ENCODE measurements at regions not wholly inside any gene's neighbourhood (a gene's known extent, or its start where the extent isn't known, plus 50 kb on each side); places are given as distances from the start of the nearest gene placed in this dataset.
"Not testable (repeated sequence)": the region's sequence is repeated elsewhere in the genome, so short reads cannot be mapped to it uniquely, and the experiment has no call there.

GRCh38 chr7:156334636-156335035, 305.9 kb upstream of the RNF32 start:
- DNase-seq (ENCODE audit: low spot score) = no peak
- TF ChIP-seq, protein P1, sequence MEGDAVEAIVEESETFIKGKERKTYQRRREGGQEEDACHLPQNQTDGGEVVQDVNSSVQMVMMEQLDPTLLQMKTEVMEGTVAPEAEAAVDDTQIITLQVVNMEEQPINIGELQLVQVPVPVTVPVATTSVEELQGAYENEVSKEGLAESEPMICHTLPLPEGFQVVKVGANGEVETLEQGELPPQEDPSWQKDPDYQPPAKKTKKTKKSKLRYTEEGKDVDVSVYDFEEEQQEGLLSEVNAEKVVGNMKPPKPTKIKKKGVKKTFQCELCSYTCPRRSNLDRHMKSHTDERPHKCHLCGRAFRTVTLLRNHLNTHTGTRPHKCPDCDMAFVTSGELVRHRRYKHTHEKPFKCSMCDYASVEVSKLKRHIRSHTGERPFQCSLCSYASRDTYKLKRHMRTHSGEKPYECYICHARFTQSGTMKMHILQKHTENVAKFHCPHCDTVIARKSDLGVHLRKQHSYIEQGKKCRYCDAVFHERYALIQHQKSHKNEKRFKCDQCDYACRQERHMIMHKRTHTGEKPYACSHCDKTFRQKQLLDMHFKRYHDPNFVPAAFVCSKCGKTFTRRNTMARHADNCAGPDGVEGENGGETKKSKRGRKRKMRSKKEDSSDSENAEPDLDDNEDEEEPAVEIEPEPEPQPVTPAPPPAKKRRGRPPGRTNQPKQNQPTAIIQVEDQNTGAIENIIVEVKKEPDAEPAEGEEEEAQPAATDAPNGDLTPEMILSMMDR (IDR thresholded peaks at IDR 0.05; ENCODE audit: extremely low read depth, missing control alignments) = no peak

DNA sequence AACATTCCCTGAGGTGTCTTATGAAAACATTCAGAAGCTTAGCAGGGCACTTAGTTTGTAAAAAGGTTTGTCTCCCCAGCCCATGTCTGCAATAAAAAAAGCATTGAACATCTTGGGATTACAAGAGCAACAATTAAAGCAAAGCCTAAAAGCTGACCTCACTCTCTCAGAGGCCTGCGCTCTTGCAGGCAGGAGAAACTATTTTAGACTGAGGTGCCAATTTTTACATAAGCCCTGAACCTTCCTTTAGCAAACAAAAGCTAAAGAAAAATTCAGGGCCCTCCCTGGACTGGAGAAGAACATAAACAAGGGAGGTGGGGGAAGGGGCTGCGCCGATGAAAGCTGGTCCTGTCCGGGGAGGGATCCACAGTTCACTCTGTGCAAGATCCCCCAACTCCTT, 312.7 kb upstream of the RNF32 start:
- TF ChIP-seq, protein P1 (IDR thresholded peaks at IDR 0.05; ENCODE audit: extremely low read depth, missing control alignments) = no peak
- DNase-seq (ENCODE audit: low spot score) = no peak

- TF ChIP-seq, protein P1 (IDR thresholded peaks at IDR 0.05; ENCODE audit: extremely low read depth, missing control alignments) = no peak
- DNase-seq (ENCODE audit: low spot score) = no peak
Observed at GRCh38 chr7:156327474-156327873, 313.1 kb upstream of the RNF32 start.

DNA sequence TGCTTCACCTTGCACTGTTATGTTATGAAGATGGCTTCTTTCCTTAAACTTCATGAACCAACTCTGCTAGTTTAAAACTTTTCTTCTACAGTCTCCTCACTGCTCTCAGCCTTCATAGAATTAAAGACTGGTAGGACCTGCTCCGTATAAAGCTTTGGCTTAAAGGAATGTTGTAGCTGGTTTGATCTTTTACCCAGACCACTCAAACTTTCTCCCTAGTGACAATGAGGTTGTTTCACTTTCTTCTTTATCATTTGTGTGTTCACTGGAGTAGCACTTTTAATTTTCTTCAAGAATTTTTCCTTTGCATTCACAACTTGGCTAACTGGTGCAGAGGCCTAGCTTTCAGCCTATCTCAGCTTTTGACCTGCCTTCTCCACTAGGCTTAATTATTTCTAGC, 316.4 kb upstream of the RNF32 start:
- no peak for DNase-seq (ENCODE audit: low spot score)
- TF ChIP-seq, protein P1 (IDR thresholded peaks at IDR 0.05; ENCODE audit: extremely low read depth, missing control alignments) = no peak

DNA sequence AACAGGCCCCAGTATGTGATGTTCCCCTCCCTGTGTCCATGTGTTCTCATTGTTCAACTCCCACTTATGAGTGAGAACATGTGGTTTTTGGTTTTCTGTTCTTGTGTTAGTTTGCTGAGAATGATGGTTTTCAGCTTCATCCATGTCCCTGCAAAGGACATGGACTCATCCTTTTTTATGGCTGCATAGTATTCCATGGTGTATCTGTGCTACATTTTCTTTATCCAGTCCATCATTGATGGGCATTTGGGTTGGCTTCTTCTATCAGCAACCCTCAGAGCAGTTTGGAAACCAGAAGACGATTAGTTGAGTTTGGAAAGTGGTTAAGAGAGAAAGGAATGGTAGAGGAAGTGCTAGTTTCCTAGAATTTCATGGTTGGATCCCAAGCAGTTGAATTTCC, 319.1 kb upstream of the RNF32 start:
- DNase-seq (ENCODE audit: low spot score) = not testable (repeated sequence)

DNA sequence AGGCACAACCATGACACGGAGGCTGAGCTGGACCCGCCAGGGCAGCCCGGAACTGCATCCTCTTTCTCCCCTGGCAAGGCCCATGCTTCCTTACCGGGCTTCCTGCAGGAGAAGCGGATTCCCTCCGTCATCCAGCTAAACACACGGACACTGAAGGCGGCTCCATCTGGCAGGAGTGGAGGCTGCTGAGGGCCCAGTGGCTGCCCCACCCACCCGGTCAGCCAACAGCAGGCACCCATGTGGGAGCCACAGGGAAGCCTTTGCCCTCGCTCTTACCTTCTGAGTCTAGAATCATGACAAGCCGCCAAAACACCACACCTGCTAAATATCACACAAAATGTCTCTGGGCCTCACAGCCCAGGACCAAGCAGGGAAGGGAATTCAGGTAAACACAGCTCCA, 321.6 kb upstream of the RNF32 start:
- DNase-seq (ENCODE audit: low spot score) = no peak
- TF ChIP-seq, protein P1 (IDR thresholded peaks at IDR 0.05; ENCODE audit: extremely low read depth, missing control alignments) = no peak

DNA sequence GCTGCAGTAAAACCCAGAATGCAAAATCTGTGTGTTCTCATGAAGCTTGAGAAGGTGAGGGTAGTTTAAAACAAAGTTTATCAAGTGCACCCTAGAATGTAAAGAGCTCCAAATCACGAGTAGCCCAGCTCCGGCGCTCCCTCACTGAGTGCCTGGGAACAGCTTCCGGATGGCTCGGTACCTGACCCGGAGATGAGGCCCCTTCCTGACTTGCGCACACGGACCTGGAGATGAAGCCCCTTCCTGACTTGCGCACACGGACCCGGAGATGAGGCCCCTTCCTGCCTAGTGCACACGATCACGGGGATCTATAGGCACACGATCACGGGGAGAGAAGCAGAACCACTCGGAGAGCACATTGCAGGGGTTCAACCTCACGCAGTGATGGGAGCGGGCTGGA, 322.1 kb upstream of the RNF32 start:
- TF ChIP-seq, protein P1 (IDR thresholded peaks at IDR 0.05; ENCODE audit: extremely low read depth, missing control alignments) = no peak
- no peak for DNase-seq (ENCODE audit: low spot score)

- DNase-seq (ENCODE audit: low spot score) = no peak
- TF ChIP-seq, protein P1 (IDR thresholded peaks at IDR 0.05; ENCODE audit: extremely low read depth, missing control alignments) = no peak
Observed at GRCh38 chr7:156309016-156309620, 331.5 kb upstream of the RNF32 start.
